ENCODE measurements at regions not wholly inside any gene's neighbourhood (a gene's known extent, or its start where the extent isn't known, plus 50 kb on each side); places are given as distances from the start of the nearest gene placed in this dataset.

DNA sequence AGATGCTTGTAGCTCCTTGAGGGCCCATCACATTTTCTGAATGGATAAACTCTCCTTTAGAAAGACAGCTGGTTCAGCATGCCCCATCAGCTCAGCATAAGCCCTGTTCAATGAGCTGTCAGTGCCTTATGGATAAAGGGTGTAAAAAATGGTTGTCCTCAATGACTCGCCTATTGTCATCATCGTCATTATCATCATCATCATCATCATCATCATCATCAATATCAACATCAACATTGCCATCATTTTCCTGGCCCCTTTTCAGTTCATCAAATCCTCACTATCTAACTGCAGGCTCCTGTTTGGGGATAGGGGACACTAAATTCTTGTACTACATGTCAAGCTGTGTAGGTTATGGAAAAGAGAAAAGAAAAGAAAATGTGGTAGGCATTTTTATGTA lies 310.7 kb upstream of the MTNR1B start:
- no peak for DNase-seq (ENCODE audit: low read depth, low spot score)

- no peak for DNase-seq (ENCODE audit: low read depth, low spot score)
Measured at GRCh38 chr11:92659793-92660192, 309.7 kb upstream of the MTNR1B start.

DNA sequence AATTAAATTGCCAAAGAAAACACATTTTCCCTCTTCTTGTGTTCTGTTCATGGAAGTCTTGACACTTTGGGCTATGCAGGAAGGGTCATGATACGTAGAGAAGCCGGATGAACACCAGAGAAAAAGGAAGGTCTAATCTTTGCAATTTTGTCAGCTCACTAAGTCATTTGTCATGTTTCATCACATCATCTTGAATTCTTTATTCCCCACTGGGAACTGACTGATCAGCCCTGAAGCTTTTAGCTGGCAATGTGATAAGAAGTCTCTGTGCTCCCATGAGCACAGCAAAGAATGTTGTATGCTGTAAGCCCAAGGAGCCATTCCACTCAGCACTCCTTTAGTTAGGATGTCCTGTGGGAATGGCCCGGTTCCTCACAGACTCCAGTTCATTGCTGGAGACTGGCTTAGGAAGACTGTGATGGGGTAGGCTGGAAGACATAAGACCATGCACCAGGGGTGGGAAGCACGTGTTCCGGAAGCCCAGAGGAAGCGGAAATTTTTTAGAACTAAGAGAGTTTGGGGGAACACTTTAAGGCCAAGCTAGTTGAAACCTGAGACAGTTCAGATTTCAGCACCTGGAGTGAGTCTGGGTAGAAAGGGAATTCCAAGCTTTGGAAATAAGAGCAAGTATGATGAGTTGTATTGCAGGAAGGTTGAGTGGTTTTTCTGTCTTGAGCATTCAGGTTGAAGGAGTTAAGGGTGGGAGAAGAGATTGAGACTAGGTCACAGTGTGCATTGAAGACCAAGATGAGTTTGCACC lies 306.7 kb upstream of the MTNR1B start:
- no peak for DNase-seq (ENCODE audit: low read depth, low spot score)

DNA sequence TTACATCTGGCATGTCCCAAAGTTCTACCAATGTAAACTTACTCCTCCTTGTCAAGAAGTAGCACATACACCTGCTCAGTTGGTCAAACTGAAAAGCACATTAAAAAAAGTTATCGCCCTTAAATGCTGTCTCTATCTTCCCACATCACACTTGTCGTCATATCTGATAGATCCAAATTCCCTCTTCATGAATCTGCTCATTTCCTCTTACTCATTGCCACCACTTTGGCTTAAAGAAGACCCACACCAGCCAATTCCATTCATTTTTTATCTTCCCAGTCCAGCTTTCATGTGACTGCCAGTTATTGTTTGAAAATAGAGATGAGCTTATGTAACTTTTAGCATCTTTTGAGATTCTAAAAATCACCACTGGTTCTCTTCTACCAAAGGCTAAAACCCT lies 305.9 kb upstream of the MTNR1B start:
- DNase-seq (ENCODE audit: low read depth, low spot score) = no peak

DNA sequence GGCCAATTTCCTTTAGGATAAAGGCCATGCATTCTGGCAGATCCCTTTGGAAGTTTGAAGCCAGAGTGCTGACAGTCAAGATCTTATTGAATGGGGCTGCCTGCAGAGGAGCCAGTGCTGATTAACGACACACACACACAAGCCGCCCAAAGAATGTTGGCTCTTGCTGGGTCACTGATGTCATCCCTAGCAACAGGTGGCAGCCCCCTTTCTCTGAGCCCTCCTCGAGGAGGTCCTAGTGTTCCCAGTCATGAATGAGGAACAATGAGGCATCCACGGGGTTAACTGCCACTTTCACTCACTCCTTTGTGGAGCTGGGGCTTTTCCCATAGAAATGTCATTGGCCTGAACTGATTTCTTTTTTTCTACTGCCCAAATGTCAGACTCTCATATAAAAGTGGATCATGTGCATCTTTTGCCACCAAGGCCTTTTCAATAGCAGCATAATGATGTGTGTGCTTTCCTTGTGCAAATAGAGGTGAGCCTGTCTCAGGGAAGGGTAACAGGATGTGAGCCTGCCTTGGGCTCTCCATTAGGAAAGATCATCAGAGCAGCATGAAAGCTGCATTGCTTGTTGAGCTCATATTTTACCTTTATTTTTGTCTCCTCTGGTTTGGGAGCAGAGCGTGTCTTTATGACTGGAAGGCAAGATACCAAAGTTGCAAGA lies 301.8 kb upstream of the MTNR1B start:
- DNase-seq (ENCODE audit: low read depth, low spot score) = peak; percentile 15

GRCh38 chr11:92670308-92670890 lies 299.1 kb upstream of the MTNR1B start:
- DNase-seq (ENCODE audit: low read depth, low spot score) = no peak

DNA sequence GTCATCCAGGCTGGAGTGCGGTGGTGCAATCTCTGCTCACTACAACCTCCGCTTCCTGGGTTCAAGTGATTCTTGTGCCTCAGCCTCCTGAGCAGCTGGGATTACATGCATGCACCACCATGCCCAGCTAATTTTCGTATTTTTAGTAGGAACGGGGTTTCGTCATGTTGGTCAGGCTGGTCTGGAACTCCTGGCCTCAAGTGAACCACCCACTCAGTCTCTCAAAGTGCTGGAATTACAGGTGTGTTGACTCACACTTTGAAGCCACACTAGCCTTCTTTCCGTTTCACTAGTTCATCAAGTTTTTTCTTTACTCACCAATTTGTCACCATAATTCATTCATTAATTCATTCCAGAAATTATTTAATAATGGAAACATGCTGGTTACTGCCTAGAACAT lies 298.4 kb upstream of the MTNR1B start:
- no peak for DNase-seq (ENCODE audit: low read depth, low spot score)

- no peak for DNase-seq (ENCODE audit: low read depth, low spot score)
Measured at GRCh38 chr11:92675303-92675702, 294.1 kb upstream of the MTNR1B start.

DNA sequence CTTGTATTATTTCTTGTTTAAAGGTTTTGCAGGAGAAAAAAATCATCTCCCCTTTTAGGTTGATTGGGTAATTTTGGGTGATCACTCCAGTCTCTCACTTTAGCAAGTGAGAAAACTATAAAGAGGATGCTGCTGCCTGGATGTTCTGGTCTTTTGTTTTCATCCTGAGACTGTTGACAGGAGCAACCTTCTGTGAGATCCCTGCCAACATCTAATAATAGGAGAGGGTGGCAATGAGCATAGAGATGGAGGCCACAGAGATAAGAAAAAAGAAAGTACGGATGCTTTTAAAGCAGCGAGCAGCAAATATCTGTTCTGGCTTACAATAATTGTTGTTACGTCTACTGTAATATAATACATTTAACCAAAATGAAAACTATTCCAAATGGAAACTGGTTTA lies 293.6 kb upstream of the MTNR1B start:
- DNase-seq (ENCODE audit: low read depth, low spot score) = no peak

DNA sequence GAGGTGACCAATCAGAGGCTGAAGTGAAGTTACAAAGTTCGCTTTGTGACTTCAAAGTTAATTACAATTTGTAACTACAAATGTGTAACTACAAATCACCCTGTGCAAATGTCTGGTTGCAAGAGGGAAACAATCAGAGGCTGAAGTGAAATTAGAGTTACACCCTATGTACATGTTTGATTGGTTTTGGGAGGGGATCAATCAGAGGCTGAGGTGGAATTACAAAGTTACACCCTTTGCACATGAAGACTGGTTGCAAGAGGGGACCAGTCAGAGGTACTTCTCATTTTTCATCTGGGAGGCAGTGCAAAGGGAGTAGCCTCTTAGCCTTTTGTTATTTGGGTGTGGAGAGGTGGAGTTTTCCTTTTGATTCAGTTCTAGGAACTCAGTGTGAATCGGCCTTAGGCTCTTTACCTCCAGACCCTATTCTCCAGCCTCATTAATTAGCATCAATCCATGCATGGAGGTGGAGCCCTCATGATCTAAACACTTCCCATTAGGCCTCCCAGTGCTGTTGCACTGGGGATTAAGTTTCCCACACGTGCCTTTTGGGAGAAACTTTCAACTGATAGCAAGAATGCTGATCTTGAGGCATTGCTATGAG lies 291.3 kb upstream of the MTNR1B start:
- DNase-seq (ENCODE audit: low read depth, low spot score) = no peak

GRCh38 chr11:92681586-92681985 lies 287.9 kb upstream of the MTNR1B start:
- no peak for DNase-seq (ENCODE audit: low read depth, low spot score)

DNA sequence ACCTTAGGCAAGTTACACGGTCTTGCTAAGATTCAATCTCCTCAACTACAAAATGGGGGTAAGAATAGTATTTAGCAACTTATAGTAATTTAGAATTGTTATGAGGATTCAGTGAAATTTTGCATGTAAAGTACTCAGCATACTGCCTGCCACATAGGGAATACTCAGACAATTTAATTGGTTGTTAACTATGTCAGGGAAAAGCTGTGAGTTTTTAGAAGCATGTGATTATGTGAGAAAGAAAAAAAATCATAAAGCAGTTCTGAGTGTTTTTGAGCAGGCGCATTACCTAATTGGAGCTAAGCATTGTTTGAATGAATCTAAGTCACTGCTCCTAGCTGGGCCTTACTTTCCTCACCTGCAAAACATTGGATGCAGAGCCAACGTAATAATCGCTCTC lies 287.3 kb upstream of the MTNR1B start:
- DNase-seq (ENCODE audit: low read depth, low spot score) = no peak

- no peak for DNase-seq (ENCODE audit: low read depth, low spot score)
Measured at GRCh38 chr11:92682952-92683351, 286.5 kb upstream of the MTNR1B start.

DNA sequence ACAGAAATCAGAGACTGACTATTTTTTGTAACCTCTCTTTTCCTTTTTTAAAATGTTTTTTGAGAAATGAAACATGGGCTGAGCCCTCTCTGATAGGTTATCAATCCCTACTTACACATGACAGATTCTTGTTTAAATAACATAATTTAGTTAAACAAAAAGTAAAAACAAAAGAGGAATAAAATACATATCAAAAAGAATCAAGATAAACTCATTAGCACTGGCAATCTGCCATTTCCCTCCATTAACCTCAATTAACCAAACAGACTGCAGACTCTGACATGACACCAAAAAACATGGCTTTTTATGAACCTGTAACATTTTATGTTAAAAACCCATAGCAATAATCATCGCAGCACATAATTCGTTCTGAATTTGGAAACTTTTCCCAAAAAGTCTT lies 284.4 kb upstream of the MTNR1B start:
- no peak for DNase-seq (ENCODE audit: low read depth, low spot score)

DNA sequence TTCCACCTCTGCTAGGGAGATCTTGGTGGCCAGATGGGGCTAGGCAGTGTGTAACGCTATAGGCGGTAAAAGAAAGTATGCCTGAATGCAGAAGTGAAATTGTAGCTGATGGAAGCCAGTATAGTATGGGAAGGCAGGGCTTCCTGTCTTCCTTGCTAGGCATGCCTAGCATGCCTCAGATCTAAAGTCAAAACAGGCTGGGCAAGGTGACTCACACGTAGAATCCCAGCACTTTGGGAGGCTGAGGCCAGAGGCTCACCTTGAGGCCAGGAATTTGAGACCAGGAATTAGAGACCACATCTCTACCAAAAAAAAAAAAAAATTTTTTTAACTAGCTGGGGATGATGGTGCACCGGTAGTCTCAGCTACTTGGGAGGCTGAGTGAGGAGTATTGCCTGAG lies 281.7 kb upstream of the MTNR1B start:
- DNase-seq (ENCODE audit: low read depth, low spot score) = no peak

DNA sequence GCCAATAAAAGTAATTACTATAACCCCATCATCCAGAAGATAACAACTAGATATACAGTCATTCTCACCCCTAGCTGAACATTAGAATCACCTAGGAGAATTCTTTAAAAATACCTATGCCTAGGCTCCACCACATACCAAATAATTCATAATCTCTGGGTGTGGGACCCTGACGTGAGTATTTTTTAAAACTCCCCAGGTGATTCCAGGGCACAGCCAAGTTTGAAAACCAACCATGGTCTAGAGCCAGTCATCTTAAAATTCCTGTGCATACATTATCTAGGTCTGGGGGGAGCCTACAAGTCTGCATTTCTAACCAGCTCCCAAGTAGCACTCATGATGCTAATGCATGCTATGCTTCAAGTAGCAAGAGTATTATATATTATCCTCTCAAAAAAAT lies 281.0 kb upstream of the MTNR1B start:
- DNase-seq (ENCODE audit: low read depth, low spot score) = no peak

- no peak for DNase-seq (ENCODE audit: low read depth, low spot score)
Measured at GRCh38 chr11:92692826-92693546, 276.5 kb upstream of the MTNR1B start.

DNA sequence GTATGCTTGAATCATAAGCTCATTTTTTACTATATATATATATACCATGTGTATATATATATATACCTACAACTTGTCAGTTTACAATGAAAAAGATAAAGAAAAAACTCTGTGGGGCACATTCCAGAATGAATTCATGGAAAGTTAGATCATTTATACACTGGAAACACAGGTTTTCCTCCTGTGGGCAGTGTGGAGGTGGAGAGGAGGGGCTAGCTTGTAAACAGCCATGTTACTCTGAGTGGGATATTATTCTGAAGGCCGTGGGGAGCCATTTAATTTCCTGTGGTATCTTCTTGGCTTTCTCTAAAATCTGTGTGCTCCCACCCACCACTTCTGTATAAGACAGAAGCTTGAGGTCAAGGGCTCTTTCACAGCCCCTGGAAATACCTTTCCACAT lies 273.4 kb upstream of the MTNR1B start:
- DNase-seq (ENCODE audit: low read depth, low spot score) = no peak

- no peak for DNase-seq (ENCODE audit: low read depth, low spot score)
Measured at GRCh38 chr11:92697461-92698312, 271.8 kb upstream of the MTNR1B start.

GRCh38 chr11:92698742-92699141 lies 270.7 kb upstream of the MTNR1B start:
- DNase-seq (ENCODE audit: low read depth, low spot score) = no peak
